DMS 273 (cell line): ENCODE measurements at regions not wholly inside any gene's neighbourhood (a gene's known extent, or its start where the extent isn't known, plus 50 kb on each side); places are given as distances from the start of the nearest gene placed in this dataset.
A peak's percentile ranks its signal among the peaks of the same experiment; 100 is the strongest.

ENCODE experiments used
- DNase-seq: peaks from one replicate; lab custom pipeline; 2025; ENCODE audit not compliant: unreplicated experiment; lab: John Stamatoyannopoulos, UW

DNA sequence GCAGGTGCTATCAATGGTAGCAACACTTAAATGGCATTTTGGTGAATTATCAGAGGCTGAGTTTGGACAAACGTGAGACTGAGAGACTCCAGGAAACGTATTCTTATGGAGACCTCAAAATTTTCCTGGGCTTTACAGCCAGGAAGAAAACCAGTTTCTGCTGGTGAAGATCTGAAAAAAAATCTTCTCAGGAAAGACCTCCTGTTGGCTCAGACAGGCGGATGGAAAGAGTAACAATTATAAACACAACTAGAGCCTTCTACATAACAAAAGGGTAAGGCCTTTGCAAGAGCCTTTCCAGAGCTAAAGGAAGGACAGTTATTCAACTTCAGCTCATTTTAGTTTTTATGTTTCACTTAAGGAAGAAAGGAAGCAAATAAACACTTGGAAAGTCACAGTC, 274.4 kb downstream of the THBS2 start:
- DNase-seq = no peak

- no peak for DNase-seq
These were observed 281.5 kb downstream of the THBS2 start for GRCh38 chr6:168972128-168972527.

GRCh38 chr6:168971549-168971948, 282.1 kb downstream of the THBS2 start:
- DNase-seq = no peak

DNA sequence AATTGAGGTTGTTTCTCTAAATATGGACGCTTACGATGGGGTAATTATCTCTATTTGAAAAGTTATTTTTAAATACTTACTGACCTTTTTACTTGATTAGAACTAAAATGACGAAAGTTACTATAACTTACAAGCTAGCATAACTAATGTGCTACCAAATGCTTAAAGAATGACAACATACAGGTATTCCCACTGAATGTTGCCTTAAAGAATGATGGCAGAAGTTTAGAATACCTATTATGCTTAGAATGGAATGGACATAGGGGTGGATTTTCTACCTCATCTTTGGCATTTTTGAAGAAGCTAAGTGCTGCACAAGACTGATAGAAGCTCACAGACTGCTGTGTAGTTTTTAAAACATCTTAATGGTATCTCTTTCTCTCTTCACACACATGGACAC, 284.8 kb downstream of the THBS2 start:
- DNase-seq = no peak

GRCh38 chr6:168968228-168968627, 285.4 kb downstream of the THBS2 start:
- DNase-seq = peak; percentile 11

DNA sequence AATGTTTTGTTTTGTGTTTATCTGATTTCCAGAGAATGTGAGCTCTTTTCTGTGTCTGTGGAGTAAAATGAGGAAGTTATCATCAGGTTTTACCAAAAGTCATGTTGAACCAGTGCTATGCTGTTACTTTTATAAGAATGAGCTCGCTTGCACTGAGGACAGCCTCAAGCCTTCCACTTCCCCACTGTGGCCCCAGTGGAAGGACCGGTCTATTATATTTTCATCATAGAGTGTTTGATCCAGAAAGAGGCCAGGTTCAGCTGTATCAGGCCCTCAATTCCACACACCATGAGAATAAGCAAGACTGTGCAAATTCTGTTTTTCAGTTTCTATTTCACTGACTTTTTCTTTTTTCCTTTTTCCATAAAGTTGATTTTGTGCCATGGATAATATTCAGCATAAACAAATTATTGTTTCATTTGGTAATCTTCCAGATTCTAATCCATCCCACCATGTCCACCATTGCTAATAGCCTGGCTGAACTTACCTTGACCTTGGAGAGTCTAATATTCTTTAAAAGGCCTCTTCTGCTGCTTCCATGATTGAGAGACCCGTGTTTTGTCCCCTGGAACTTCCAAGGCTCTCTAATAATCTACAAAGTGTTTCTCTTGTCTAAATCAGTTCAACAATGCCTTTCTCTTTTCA, 286.2 kb downstream of the THBS2 start:
- no peak for DNase-seq

DNA sequence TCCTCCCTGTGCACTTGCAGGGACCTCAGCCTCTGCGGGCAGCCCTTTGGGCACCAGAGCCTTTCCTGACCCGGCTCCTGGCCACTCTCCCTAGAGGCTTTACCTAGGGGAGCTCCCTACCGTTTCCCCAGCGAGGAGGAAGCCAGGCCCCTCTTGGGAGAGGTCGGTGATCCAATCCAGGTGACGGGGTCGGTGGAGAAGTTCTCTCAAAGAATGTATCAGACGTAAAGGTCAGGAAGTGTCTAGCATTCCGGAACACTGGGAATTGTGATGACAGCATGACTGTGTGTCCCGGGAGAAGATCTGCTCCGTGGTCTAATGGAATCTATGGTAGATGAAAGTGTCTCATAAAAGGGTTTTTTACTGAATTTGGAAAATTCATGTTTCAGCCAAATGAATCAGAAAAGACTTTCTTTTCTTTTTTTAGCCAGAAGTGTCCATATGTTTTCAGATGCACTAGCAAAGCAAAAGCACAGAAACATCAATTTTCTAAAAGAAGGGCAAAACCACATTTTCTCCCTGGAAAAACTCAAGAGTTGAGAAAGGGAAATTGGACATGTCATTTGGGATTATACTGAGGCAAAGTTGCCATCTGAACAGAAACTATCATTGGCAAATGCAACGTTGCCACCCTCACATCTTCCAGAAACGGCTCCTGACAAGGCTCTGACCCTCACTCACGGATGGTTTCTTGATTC, 289.4 kb downstream of the THBS2 start:
- DNase-seq = no peak

DNA sequence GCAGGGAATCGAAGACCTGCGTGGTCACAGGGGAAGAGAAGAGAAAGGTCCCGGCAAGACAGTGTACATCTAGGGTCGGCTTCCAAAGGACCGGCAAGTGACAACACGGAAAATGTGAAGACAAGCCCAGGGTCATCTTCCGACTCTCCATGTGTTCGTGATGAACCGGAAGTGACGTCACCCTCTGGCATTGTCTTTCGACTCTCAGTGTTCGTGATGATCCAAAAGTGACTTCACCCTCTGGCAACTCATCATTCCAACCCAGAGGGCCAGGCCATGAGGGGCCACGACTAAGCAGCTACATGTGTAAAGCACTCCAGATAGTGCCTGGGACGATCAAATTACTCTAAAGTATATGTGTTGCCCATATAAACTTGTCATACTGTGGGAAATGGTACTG, 290.8 kb downstream of the THBS2 start:
- DNase-seq = no peak

- no peak for DNase-seq
These were observed 292.4 kb downstream of the THBS2 start for GRCh38 chr6:168961264-168961656.

DNA sequence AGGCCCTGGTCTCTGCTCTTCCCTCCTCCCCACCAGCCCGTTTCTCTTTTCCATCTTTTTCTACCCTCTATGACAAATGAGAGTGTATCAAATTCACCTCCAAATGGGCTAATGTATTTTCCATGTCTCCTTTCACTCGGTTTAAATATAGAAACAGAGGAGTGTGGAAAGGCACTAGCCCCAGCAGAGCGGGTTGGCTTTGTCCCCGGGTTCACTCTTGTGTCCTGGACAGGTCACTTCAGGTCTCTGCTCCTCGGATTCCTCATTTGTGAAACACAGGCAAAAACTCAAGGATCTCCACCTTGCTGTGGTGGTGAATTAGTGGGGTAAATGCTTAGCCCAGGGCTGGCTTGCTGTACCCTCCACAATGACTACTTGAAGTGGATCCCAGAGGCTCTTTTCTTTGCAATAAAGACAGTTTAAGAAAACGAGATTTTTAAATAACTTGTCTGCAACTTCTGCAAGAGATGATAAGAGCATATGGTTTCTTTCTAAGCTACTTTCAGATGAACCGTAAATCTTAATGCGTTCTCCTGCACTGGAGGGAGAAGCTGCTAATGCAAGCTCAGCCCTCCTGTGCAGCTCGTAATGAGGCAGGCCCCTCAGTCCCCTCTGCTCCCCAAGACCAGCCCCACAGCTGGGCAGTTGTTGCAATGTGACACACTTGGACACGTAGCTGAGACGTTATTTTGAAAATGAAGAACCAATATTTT, 292.9 kb downstream of the THBS2 start:
- no peak for DNase-seq

DNA sequence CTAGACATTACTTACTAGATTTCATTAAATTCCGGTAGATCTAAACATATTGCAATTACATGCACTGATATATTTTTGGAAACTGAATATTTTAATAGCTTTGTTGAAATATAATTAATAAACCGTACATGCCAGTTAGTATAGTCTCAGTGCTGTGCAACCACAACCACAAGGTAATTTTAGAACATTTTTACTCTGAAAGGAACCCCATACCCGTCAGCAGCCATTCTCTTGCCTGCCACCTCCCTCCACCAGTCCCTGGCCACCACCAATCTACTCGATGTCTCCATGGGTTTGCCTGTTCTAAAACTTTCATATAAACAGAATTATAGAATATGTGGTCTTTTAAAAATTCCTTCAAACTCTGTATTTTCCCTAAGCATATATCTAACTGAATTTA, 293.9 kb downstream of the THBS2 start:
- no peak for DNase-seq

DNA sequence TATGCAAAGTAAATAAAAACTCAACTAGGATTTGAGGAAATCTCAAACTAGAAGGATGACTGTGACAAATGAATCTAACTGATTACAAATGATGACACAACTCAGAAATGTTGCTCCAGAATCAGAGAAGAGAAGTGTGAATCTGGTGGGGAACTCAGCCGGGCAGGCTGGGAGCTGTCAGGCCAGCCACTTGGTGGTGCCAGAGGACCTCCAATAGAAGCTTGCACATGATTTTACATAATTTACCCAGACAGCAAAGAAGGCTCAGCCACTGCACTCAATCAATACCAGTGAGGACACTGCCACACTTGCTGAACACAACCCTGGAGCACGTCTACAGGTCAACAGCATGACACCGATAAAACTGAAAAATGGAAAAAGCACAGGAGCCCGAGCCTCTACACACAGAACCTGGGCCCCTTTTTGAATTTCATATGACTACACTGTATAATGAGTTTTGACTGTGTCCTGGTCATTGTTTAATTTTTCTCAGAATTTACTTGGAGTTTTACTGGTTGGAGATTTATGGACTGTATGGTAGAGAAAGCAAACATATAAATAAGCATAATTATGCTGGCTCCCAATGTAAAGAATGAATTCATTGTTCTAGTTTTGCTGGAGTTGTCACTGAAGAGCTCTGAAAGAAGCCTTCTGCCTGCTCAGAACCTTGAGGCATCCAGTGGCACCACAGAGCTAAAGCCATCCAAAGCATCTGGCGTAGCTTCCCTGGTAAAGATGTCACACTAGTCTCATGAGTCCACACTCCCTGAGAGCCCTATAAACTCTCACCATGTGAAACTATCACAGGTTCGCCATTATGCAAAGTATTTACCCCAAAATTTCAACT, 296.5 kb downstream of the THBS2 start:
- DNase-seq = peak; percentile 72

DNA sequence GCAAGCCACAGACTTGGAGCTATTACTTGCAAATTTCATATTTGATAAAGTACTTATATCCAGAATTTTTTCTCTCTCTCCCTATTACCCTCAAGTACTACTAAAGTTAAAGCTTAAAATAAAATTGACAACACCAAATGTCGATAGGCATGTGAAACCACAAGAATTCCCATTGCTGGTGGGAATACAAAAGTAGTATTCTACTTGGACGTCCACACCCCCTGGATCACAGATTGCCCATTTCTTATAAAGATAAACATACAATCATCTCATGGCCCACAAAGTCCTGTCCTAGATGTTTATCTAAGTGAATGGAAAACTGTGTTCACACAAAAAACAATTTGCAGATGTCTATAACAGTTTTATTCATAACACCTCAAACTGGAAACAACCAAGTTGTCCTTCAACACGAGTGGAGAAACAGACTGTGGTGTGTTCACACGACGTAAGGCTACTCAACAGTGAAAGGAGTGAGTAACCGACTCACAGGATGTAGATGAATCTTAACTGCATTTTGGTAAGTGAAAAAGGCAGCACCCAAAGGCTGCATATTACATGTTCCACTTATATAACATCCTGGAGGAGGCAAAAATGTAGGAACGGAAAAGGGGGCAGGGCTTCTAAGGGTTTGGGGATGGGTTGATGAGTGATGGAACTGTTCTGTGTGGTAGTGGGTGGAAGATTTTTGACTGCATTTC, 297.4 kb downstream of the THBS2 start:
- DNase-seq = no peak

DNA sequence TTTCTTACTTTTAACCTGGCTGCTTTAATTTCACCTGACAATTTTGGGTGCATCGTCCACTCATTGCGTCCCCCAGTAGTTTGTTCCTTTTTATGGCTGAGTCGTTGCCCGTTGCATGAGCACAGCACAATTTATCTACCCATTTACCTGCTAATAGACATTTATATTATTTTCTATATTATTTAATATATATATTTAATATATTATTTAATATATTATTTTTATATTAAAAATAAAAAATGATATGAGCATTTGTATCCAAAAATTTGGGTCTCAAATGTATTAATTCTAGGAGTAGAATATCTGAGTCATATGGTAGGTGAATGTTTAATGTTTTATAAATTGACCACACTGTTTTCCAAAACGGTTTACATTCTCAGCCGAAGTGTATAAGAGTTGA, 300.2 kb downstream of the THBS2 start:
- no peak for DNase-seq

DNA sequence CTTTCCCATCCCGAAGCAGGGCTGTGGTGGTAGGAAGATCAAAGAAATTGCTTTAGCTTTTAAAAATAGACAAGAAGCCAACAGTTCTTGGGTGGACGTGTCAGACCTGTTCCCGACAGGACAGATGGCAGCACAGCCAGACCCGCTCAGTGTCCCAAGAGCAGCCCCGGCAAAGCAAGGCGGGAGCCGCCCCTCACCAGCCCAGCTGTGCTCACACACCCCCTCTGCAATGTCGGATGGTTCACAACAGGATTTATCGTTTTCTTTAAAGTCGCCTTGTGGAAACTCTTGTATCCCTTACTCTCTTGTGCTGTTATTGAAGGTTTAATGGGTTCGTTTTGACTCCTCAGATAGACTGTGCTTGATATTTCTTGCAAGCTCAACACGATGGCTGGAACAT, 302.4 kb downstream of the THBS2 start:
- no peak for DNase-seq

GRCh38 chr6:168950858-168951214, 302.8 kb downstream of the THBS2 start:
- no peak for DNase-seq

GRCh38 chr6:168949981-168950857, 303.4 kb downstream of the THBS2 start:
- no peak for DNase-seq

- no peak for DNase-seq
These were observed 304.6 kb downstream of the THBS2 start for GRCh38 chr6:168948990-168949531.

DNA sequence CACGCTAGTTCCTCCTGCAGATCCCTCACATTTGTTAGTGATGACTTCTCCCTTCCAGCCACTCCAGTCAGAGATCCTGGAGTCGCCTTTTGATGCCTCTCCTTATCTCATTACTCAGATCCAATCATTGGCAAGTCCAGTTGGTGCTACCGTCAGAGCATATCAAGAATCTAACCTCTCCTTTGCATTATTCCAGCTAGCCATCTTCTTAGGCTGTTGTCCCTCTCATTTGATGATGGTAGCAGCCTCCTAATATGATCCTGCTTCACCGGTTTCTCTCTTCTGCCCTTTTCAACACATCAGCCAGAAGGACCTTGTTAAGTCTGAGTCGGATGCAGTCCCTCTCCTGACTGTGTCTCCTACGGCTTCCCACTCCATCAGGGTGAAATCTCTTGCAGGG, 305.6 kb downstream of the THBS2 start:
- no peak for DNase-seq
